Progenitor cell of endocrine pancreas (in vitro differentiated cells): ENCODE measurements at regions not wholly inside any gene's neighbourhood (a gene's known extent, or its start where the extent isn't known, plus 50 kb on each side); places are given as distances from the start of the nearest gene placed in this dataset.

Experiments
- DNase-seq: peaks from one replicate; pipeline ENCODE4 v3.0.0; 2021; ENCODE audit warnings: low spot score; ENCODE audit not compliant: unreplicated experiment
- H3K27ac Mint-ChIP-seq: 2 replicates; pipeline ENCODE4 v1.8.0; 2021; ENCODE audit warnings: mild to moderate bottlenecking, moderate library complexity, mixed read lengths
- H3K27me3 Mint-ChIP-seq: 2 replicates; pipeline ENCODE4 v1.8.0; 2021; ENCODE audit warnings: mixed read lengths
- H3K36me3 Mint-ChIP-seq: 2 replicates; pipeline ENCODE4 v1.8.0; 2022; ENCODE audit warnings: mixed read lengths; ENCODE audit not compliant: insufficient read depth
- H3K4me1 Mint-ChIP-seq: 2 replicates; pipeline ENCODE4 v1.8.0; 2021; ENCODE audit warnings: low read depth, mixed read lengths
- H3K4me3 Mint-ChIP-seq: 2 replicates; pipeline ENCODE4 v1.8.0; 2021; ENCODE audit warnings: low read depth, mild to moderate bottlenecking, moderate library complexity, mixed read lengths
- H3K9me3 Mint-ChIP-seq: 2 replicates; pipeline ENCODE4 v1.8.0; 2021; ENCODE audit warnings: low read depth, mixed read lengths
- CTCF ChIP-seq: fragments of 200-600 bp; sonication (generic); IDR thresholded peaks from one replicate; pipeline ENCODE4 v1.5.0; 2021; ENCODE audit warnings: antibody characterized with exemption, mild to moderate bottlenecking; ENCODE audit not compliant: unreplicated experiment

- TF ChIP-seq CTCF = no peak
- H3K27ac Mint-ChIP-seq = no peak overlapping the region
- no peaks in the 10 kb centered on the region for H3K36me3 Mint-ChIP-seq
- H3K4me1 Mint-ChIP-seq = no peaks in the 10 kb centered on the region
- no peak overlapping the region for H3K4me3 Mint-ChIP-seq
- H3K9me3 Mint-ChIP-seq = no peaks in the 10 kb centered on the region
- H3K27me3 Mint-ChIP-seq = no peaks in the 10 kb centered on the region
- no peak for DNase-seq
Measured at GRCh38 chr4:11605597-11605996, 176.9 kb upstream of the HS3ST1 start.

- no peak overlapping the region for H3K27ac Mint-ChIP-seq
- H3K4me1 Mint-ChIP-seq = no peaks in the 10 kb centered on the region
- DNase-seq = no peak
- TF ChIP-seq CTCF = no peak
- H3K36me3 Mint-ChIP-seq = no peaks in the 10 kb centered on the region
- H3K9me3 Mint-ChIP-seq = no peaks in the 10 kb centered on the region
- no peak overlapping the region for H3K4me3 Mint-ChIP-seq
- H3K27me3 Mint-ChIP-seq = no peaks in the 10 kb centered on the region
Measured at GRCh38 chr4:11604821-11605220, 176.1 kb upstream of the HS3ST1 start.

- H3K36me3 Mint-ChIP-seq = no peaks in the 10 kb centered on the region
- H3K9me3 Mint-ChIP-seq = no peaks in the 10 kb centered on the region
- H3K27ac Mint-ChIP-seq = no peak overlapping the region
- no peaks in the 10 kb centered on the region for H3K27me3 Mint-ChIP-seq
- no peak for DNase-seq
- H3K4me3 Mint-ChIP-seq = no peak overlapping the region
- no peak for TF ChIP-seq CTCF
- H3K4me1 Mint-ChIP-seq = no peaks in the 10 kb centered on the region
Measured at GRCh38 chr4:11603591-11604194, 175.0 kb upstream of the HS3ST1 start.

- Mint-ChIP-seq H3K4me3 (no peak overlapping the region), H3K4me1 (no peaks in the 10 kb centered on the region), H3K27me3 (no peaks in the 10 kb centered on the region), H3K9me3 (no peaks in the 10 kb centered on the region), H3K36me3 (no peaks in the 10 kb centered on the region), H3K27ac (no peak overlapping the region)
- DNase-seq = no peak
- no peak for TF ChIP-seq CTCF
Measured at GRCh38 chr4:11602606-11603340, 174.1 kb upstream of the HS3ST1 start.

GRCh38 chr4:11599064-11599463 lies 170.4 kb upstream of the HS3ST1 start:
- Mint-ChIP-seq H3K4me3 (no peak overlapping the region), H3K36me3 (no peaks in the 10 kb centered on the region), H3K27ac (no peak overlapping the region), H3K9me3 (no peaks in the 10 kb centered on the region), H3K4me1 (peaks cover 11% of the 10 kb centered on the region), H3K27me3 (no peaks in the 10 kb centered on the region)
- DNase-seq = no peak
- TF ChIP-seq CTCF = no peak
